ENCODE measurements at regions not wholly inside any gene's neighbourhood (a gene's known extent, or its start where the extent isn't known, plus 50 kb on each side); places are given as distances from the start of the nearest gene placed in this dataset.
A peak's percentile ranks its signal among the peaks of the same experiment; 100 is the strongest.

GRCh38 chr6:156552849-156553248 lies 224.3 kb upstream of the ARID1B start:
- Histone ChIP-seq H4K20me1 (ENCODE audit: insufficient read depth, low read length) (no peaks in the 10 kb centered on the region), H2AFZ (replicated peaks; ENCODE audit: low read length, poor library complexity) (no peak overlapping the region), H4K91ac (ENCODE audit: insufficient read depth, low read depth, low read length) (no peak overlapping the region), H3K27me3 (ENCODE audit: control insufficient read depth, insufficient read depth, low read length) (peaks cover 21% of the 10 kb centered on the region), H3K4me1 (ENCODE audit: control insufficient read depth, insufficient read depth, low read length) (no peaks in the 10 kb centered on the region), H3K27ac (ENCODE audit: insufficient read depth, low read length) (no peak overlapping the region), H2BK20ac (ENCODE audit: low read depth, low read length) (no peak overlapping the region), H3K56ac (ENCODE audit: extremely low read depth, insufficient read depth, low read length) (no peak overlapping the region), H2BK5ac (ENCODE audit: low read depth, low read length, poor library complexity, severe bottlenecking) (no peak overlapping the region), H2AK9ac (replicated peaks; ENCODE audit: low read depth, low read length, poor library complexity) (no peak overlapping the region), H3K4me3 (ENCODE audit: insufficient read depth, low read depth, low read length) (no peak overlapping the region), H3K36me3 (ENCODE audit: control insufficient read depth, insufficient read depth, low read length) (no peaks in the 10 kb centered on the region), H3K4ac (ENCODE audit: low read depth, low read length) (no peak overlapping the region), H2AK5ac (ENCODE audit: low read depth, low read length) (no peak overlapping the region), H3K14ac (replicated peaks; ENCODE audit: low read depth, low read length) (no peak overlapping the region), H3K9ac (ENCODE audit: low read depth, low read length) (no peak overlapping the region), H3K9me3 (ENCODE audit: control insufficient read depth, insufficient read depth, low read length) (no peaks in the 10 kb centered on the region), H4K5ac (ENCODE audit: low read depth, low read length) (no peak overlapping the region), H3K4me2 (ENCODE audit: low read depth, low read length) (no peak overlapping the region), H3K9me1 (ENCODE audit: insufficient read depth, low read length) (no peaks in the 10 kb centered on the region), H3K79me1 (ENCODE audit: low read depth in 1 of 2, low read length in 2 of 2) (no peaks in the 10 kb centered on the region), H3K18ac (ENCODE audit: low read depth, low read length) (no peak overlapping the region), H2BK120ac (ENCODE audit: low read depth, low read length) (no peak overlapping the region), H2BK15ac (ENCODE audit: low read depth, low read length) (no peak overlapping the region), H4K8ac (ENCODE audit: low read depth in 2 of 2, low read length in 2 of 2) (no peak overlapping the region), H3K23ac (ENCODE audit: low read depth, low read length) (no peak overlapping the region)
- CTCF ChIA-PET: no interaction called here
- BruUV-seq (replicated peaks): no TSS peak
- POLR2A ChIA-PET (ENCODE audit: unreplicated experiment): no interaction called here
- in situ Hi-C loops (cut with MboI; ENCODE audit: low sequenced_read_pairs): loop anchor here (25.0 kb wide), 2 partner anchors 209 to 1216 kb away; no protein-coding TSS in a partner anchor
- DNase-seq (no peak), ATAC-seq (ENCODE audit: low read depth) (no peak)
- no peak for TF ChIP-seq CHD1 (IDR thresholded peaks at IDR 0.05; ENCODE audit: low read depth, low read length)
- peak; percentile 64 for TF ChIP-seq MAFK (IDR thresholded peaks at IDR 0.05; ENCODE audit: low read depth, low read length)
- no peak for TF ChIP-seq USF2 (IDR thresholded peaks at IDR 0.05; ENCODE audit: low read depth, low read length)
- dilution Hi-C loops (cut with HindIII; ENCODE audit: low sequenced_read_pairs, unreplicated experiment): no loop called here
- no CpG with 5 or more reads among the region's 9 CpGs for WGBS, 2 experiments (ENCODE audit: extremely low coverage in 2 of 2, insufficient read length in 1 of 2)
- intact Hi-C loops (cut with micrococcal nuclease): no loop called here
